ENCODE measurements at regions not wholly inside any gene's neighbourhood (a gene's known extent, or its start where the extent isn't known, plus 50 kb on each side); places are given as distances from the start of the nearest gene placed in this dataset.
"Not testable (repeated sequence)": the region's sequence is repeated elsewhere in the genome, so short reads cannot be mapped to it uniquely, and the experiment has no call there.

DNA sequence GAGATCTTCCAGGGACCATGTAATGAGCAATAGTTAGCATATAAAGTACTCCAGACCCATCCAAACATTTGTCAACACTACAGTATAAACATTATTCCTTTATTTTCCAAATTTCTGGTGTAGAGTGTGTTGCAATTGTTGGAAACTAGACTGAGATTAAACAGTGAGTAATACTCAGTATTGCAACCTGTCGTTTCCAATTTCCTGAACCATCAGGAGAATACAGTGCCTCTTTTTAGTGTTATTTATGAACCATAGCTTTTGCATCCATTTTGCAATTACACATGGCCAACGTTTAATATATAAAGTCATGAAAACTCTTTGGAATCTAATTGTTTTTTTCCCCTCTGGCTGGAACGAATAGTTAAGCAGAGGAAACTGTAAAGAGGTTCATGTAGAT, 58.3 kb upstream of the DHRSX start:
- no peak for FAIRE-seq

GRCh38 chrX:2554891-2555290, 54.1 kb upstream of the DHRSX start:
- no peak for DNase-seq (ENCODE audit: insufficient read length, low spot score)
- TF ChIP-seq, protein P1, sequence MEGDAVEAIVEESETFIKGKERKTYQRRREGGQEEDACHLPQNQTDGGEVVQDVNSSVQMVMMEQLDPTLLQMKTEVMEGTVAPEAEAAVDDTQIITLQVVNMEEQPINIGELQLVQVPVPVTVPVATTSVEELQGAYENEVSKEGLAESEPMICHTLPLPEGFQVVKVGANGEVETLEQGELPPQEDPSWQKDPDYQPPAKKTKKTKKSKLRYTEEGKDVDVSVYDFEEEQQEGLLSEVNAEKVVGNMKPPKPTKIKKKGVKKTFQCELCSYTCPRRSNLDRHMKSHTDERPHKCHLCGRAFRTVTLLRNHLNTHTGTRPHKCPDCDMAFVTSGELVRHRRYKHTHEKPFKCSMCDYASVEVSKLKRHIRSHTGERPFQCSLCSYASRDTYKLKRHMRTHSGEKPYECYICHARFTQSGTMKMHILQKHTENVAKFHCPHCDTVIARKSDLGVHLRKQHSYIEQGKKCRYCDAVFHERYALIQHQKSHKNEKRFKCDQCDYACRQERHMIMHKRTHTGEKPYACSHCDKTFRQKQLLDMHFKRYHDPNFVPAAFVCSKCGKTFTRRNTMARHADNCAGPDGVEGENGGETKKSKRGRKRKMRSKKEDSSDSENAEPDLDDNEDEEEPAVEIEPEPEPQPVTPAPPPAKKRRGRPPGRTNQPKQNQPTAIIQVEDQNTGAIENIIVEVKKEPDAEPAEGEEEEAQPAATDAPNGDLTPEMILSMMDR (IDR thresholded peaks at IDR 0.05; ENCODE audit: insufficient read depth, missing control alignments): no peak
- no peak for FAIRE-seq

More for the DNA sequence above, 58.3 kb upstream of the DHRSX start:
- no peak for DNase-seq (ENCODE audit: insufficient read length, low spot score)
- TF ChIP-seq, protein P1 (IDR thresholded peaks at IDR 0.05; ENCODE audit: insufficient read depth, missing control alignments): no peak

DNA sequence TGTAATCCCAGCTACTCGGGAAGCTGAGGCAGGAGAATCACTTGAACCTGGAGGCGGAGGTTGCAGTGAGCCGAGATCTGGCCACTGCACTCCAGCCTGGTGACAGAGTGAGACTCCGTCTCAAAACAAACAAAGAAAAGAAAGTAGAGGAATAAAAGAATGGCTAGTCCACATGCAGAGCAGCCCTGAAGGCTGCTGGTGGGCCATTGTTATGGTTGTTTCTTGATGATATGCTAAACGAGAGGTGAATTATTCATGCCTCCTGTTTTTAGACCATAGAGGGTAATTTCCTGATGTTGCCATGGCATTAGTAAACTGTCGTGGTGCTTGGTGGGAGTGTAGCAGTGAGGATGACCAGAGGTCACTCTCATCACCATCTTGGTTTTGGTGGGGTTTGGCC, 53.3 kb upstream of the DHRSX start:
- not testable (repeated sequence) for DNase-seq (ENCODE audit: insufficient read length, low spot score); FAIRE-seq

DNA sequence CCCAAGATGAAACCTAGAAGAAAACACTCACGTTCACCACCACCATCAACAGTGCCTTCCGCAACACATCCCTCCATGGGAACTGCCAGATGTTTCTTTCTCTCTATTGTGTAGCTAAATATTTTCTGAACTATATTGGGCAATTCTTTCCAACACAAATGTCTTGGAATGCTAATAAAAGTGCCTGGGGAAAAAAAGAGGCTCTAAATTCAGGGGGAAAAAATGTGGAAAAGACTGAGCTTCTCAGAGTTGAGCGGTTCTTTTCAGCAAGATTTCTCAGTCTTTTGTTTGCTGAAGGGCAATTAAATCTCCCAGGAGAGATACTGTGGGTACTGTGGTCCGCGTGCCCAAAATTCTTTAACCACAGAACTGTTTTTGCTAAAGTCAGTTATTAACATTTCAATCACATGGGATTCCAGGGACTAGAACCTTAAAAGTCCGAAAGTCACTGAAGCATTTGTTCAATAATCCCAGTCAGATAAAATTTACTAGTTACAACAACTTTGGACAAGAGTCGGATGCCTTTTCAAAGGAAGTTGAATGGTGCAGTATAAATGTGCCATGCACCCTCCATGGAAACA, 51.9 kb upstream of the DHRSX start:
- no peak for FAIRE-seq
- no peak for DNase-seq (ENCODE audit: insufficient read length, low spot score)
- TF ChIP-seq, protein P1 (IDR thresholded peaks at IDR 0.05; ENCODE audit: insufficient read depth, missing control alignments): no peak

- TF ChIP-seq, protein P1 (IDR thresholded peaks at IDR 0.05; ENCODE audit: insufficient read depth, missing control alignments): no peak
- DNase-seq (ENCODE audit: insufficient read length, low spot score): no peak
- no peak for FAIRE-seq
Measured at GRCh38 chrX:2550328-2551020, 49.7 kb upstream of the DHRSX start.
